ENCODE measurements at regions not wholly inside any gene's neighbourhood (a gene's known extent, or its start where the extent isn't known, plus 50 kb on each side); places are given as distances from the start of the nearest gene placed in this dataset.

DNA sequence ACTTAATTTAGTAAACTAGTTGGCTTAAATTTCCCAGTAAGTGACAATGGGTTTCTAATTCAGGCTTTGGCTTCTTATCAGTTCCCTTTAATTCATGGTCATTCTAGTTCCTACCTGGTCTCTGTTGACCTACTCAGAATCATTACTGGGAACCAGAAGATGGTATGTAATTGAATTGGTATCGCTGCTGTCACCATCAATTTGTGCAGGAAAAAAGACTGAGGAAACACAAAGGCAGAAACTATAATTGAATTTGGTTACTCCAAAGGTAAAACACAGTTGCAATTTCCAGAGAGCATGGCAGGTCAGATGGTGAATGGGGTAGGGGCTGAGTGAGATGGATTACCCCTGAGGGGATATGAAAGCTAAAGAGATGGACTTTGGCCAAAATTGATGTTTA lies 226.5 kb upstream of the GAP43 start:
- TF ChIP-seq, protein P1, sequence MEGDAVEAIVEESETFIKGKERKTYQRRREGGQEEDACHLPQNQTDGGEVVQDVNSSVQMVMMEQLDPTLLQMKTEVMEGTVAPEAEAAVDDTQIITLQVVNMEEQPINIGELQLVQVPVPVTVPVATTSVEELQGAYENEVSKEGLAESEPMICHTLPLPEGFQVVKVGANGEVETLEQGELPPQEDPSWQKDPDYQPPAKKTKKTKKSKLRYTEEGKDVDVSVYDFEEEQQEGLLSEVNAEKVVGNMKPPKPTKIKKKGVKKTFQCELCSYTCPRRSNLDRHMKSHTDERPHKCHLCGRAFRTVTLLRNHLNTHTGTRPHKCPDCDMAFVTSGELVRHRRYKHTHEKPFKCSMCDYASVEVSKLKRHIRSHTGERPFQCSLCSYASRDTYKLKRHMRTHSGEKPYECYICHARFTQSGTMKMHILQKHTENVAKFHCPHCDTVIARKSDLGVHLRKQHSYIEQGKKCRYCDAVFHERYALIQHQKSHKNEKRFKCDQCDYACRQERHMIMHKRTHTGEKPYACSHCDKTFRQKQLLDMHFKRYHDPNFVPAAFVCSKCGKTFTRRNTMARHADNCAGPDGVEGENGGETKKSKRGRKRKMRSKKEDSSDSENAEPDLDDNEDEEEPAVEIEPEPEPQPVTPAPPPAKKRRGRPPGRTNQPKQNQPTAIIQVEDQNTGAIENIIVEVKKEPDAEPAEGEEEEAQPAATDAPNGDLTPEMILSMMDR (IDR thresholded peaks at IDR 0.05) = no peak
- TF ChIP-seq POLR2A (IDR thresholded peaks at IDR 0.05) = no peak
